Hepatic stellate cell (primary cell): ENCODE measurements at regions not wholly inside any gene's neighbourhood (a gene's known extent, or its start where the extent isn't known, plus 50 kb on each side); places are given as distances from the start of the nearest gene placed in this dataset.
"Not testable (repeated sequence)": the region's sequence is repeated elsewhere in the genome, so short reads cannot be mapped to it uniquely, and the experiment has no call there.

Source experiments
- DNase-seq: peaks from one replicate; pipeline ENCODE4 v3.0.0; 2011; ENCODE audit warnings: low spot score

- not testable (repeated sequence) for DNase-seq
These were observed 59.6 kb upstream of the DMRTB1 start for GRCh38 chr1:53399370-53400133.

GRCh38 chr1:53400761-53401674 is 58.2 kb upstream of the DMRTB1 start:
- no peak for DNase-seq

DNA sequence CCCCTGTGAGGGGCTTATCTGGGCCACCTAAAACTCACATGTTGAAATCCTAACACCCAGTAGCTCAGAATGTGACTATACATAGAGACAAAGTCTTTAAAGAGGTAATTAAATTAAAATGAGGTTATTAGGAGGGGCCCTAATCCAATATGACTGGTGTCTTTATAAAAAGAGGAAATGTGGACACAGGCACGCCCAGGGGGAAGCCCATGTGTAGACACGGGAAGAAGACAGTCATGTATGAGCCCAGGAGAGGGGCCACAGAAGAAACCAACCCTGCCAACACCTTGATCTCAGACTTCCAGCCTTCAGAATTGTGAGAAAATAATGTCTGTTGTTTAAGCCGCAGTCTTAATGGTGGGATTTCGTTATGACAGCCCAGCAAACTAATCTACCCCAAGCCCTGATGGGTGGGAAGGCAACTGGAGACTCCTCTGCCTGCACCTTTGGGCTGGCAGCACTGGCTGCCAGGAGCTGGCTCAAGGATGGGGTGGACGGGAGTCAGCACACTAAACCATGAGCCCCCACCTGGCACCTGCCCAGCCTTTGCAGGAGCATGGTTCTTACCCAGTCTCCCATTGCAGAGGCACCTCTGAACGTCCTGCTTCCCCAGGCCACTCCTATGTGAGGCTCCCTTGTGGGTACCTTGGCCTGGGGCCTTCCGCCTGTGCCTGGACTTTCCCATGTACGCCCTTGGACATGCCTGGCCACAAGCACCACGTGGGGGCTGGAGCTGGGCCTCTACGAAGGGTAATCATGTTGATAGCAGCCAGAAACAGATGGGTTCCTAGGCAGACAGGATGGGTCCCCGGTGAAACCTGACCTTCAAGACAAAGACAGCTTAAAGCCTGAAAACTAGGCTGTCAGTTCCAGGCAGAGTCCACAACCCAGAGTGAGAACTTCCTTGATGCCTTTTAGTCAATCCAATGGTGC is 57.1 kb upstream of the DMRTB1 start:
- no peak for DNase-seq

DNA sequence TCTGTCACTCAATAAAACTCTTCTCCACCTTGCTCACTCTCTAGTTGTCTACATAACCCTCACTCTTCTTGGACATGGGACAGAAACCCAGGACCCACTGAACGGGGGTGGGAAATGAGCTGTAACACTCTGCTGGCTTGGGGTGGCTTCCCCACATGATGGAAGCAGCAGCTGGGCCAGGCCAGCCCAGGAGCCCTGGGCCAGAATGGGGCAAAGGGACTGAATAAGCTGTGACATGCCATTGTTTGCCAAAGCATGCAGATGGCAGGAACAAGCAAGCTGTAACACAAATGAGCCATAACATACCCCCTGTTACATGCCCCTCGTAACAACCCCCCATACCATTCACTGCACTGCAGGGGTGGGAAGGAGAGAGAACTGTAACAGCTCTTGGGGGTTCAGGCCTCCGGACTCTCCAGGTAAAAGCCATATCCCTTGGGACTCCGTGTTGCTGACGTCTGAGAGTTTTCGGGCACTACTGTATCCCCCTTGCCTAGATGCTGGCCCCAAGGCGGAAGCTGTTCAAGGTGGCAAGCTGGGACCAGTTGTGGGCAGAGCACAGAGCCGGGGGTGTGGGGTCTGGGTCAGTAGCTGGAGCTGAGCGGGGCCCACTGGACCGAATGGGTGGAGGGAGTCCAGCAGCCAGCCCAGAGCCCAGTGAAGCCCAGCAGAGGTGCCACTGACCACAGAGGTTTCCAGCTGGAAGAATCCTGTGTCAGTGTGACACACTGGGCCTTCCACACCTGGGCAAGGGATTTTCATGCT is 56.1 kb upstream of the DMRTB1 start:
- no peak for DNase-seq

GRCh38 chr1:53405737-53406136 is 53.5 kb upstream of the DMRTB1 start:
- DNase-seq, result no peak

GRCh38 chr1:53406551-53407235 is 52.5 kb upstream of the DMRTB1 start:
- no peak for DNase-seq

GRCh38 chr1:53408013-53408754 is 51.0 kb upstream of the DMRTB1 start:
- DNase-seq, result no peak

- DNase-seq, result no peak
These were observed 50.5 kb upstream of the DMRTB1 start for GRCh38 chr1:53408755-53409129.

- no peak for DNase-seq
These were observed 50.0 kb upstream of the DMRTB1 start for GRCh38 chr1:53409233-53409632.
